DOHH2 (cell line): ENCODE measurements at regions not wholly inside any gene's neighbourhood (a gene's known extent, or its start where the extent isn't known, plus 50 kb on each side); places are given as distances from the start of the nearest gene placed in this dataset.
A peak's percentile ranks its signal among the peaks of the same experiment; 100 is the strongest.
"Not testable (repeated sequence)": the region's sequence is repeated elsewhere in the genome, so short reads cannot be mapped to it uniquely, and the experiment has no call there.

Source experiments
- H3F3A ChIP-seq: fragments of 200-600 bp; sonication (generic), shearing (Covaris generic); 2 replicates; pipeline ENCODE4 v1.6.0; 2016; ENCODE audit warnings: antibody characterized with exemption, mild to moderate bottlenecking; ENCODE audit not compliant: control insufficient read depth, insufficient read depth
- H3K27ac ChIP-seq: fragments of 200-600 bp; sonication (generic); 2 replicates; pipeline ENCODE4 v1.5.1; 2014; ENCODE audit warnings: low read depth, mild to moderate bottlenecking, low read length, moderate library complexity
- H3K27me3 ChIP-seq: fragments of 200-600 bp; sonication (generic); 2 replicates; pipeline ENCODE4 v1.6.1; 2014; ENCODE audit warnings: mild to moderate bottlenecking, low read length, mixed read lengths; ENCODE audit not compliant: control insufficient read depth
- H3K36me3 ChIP-seq: fragments of 200-600 bp; sonication (generic); 2 replicates; pipeline ENCODE4 v1.6.1; 2014; ENCODE audit warnings: mild to moderate bottlenecking, low read length, moderate library complexity, mixed read lengths; ENCODE audit not compliant: control insufficient read depth
- H3K4me1 ChIP-seq: fragments of 200-600 bp; sonication (generic); 2 replicates; pipeline ENCODE4 v1.6.1; 2014; ENCODE audit warnings: mild to moderate bottlenecking, low read length, mixed read lengths; ENCODE audit not compliant: control insufficient read depth
- H3K4me2 ChIP-seq: fragments of 200-600 bp; sonication (generic); 2 replicates; pipeline ENCODE4 v1.6.0; 2014; ENCODE audit warnings: mild to moderate bottlenecking, low read length, moderate library complexity
- H3K4me3 ChIP-seq: fragments of 200-600 bp; sonication (generic); 2 replicates; pipeline ENCODE4 v1.5.1; 2014; ENCODE audit warnings: mild to moderate bottlenecking, low read length, mixed read lengths
- H3K79me2 ChIP-seq: fragments of 200-600 bp; sonication (generic); 2 replicates; pipeline ENCODE4 v1.6.1; 2014; ENCODE audit warnings: mild to moderate bottlenecking, low read length, mixed read lengths; ENCODE audit not compliant: control insufficient read depth
- H3K9me2 ChIP-seq: fragments of 200-600 bp; sonication (generic); replicated peaks from 2 replicates; pipeline ENCODE4 v1.6.1; 2014; ENCODE audit warnings: mild to moderate bottlenecking, low read length, mixed read lengths; ENCODE audit not compliant: control insufficient read depth
- H3K9me3 ChIP-seq: fragments of 200-600 bp; sonication (generic); 2 replicates; pipeline ENCODE4 v1.6.1; 2014; ENCODE audit warnings: antibody characterized with exemption, low read length, mixed read lengths; ENCODE audit not compliant: control insufficient read depth, insufficient read depth
- H4K20me1 ChIP-seq: fragments of 200-600 bp; sonication (generic); 2 replicates; pipeline ENCODE4 v1.6.0; 2014; ENCODE audit warnings: low read depth, mild to moderate bottlenecking, antibody characterized with exemption, low read length, moderate library complexity; ENCODE audit not compliant: control insufficient read depth, insufficient read depth
- CTCF ChIP-seq: fragments of 200-600 bp; sonication (generic); IDR thresholded peaks from one replicate; pipeline ENCODE4 v1.5.1; 2014; ENCODE audit warnings: antibody characterized with exemption, mild to moderate bottlenecking, low read depth, low read length; ENCODE audit not compliant: poor library complexity, severe bottlenecking
- EZH2phosphoT487 ChIP-seq: fragments of 200-600 bp; sonication (generic); IDR thresholded peaks from 2 replicates; pipeline ENCODE4 v1.6.1; 2017; ENCODE audit warnings: borderline replicate concordance, mild to moderate bottlenecking, antibody characterized with exemption, low read length, moderate library complexity, mixed read lengths

- H3K27me3 ChIP-seq, result no peaks in the 10 kb centered on the region
- no peak overlapping the region for H3K4me3 ChIP-seq
- H3K36me3 ChIP-seq, result no peaks in the 10 kb centered on the region
- H3K4me1 ChIP-seq, result no peaks in the 10 kb centered on the region
- no peaks in the 10 kb centered on the region for H3K9me3 ChIP-seq
- H3K27ac ChIP-seq, result no peak overlapping the region
- H3K79me2 ChIP-seq, result no peaks in the 10 kb centered on the region
- TF ChIP-seq EZH2phosphoT487 (no peak), CTCF (no peak)
- no peak overlapping the region for H3K4me2 ChIP-seq
- H3K9me2 ChIP-seq, result no peaks in the 10 kb centered on the region
- H4K20me1 ChIP-seq, result no peaks in the 10 kb centered on the region
- no peaks in the 10 kb centered on the region for H3F3A ChIP-seq
Measured at GRCh38 chr14:83294941-83295340, 1761.3 kb upstream of the SEL1L start.

GRCh38 chr14:83297361-83297760, 1763.7 kb upstream of the SEL1L start:
- H3K79me2 ChIP-seq, result no peaks in the 10 kb centered on the region
- no peak overlapping the region for H3K4me2 ChIP-seq
- no peaks in the 10 kb centered on the region for H3K36me3 ChIP-seq
- TF ChIP-seq CTCF (no peak), EZH2phosphoT487 (no peak)
- H3K27me3 ChIP-seq, result no peaks in the 10 kb centered on the region
- H3K27ac ChIP-seq, result no peak overlapping the region
- no peak overlapping the region for H3K4me3 ChIP-seq
- H3K9me2 ChIP-seq, result no peaks in the 10 kb centered on the region
- H3F3A ChIP-seq, result no peaks in the 10 kb centered on the region
- no peaks in the 10 kb centered on the region for H3K9me3 ChIP-seq
- no peaks in the 10 kb centered on the region for H4K20me1 ChIP-seq
- H3K4me1 ChIP-seq, result no peaks in the 10 kb centered on the region

GRCh38 chr14:83298016-83298415, 1764.4 kb upstream of the SEL1L start:
- not testable (repeated sequence) for H3K4me1 ChIP-seq, H3K79me2 ChIP-seq, H3K27me3 ChIP-seq, H3K27ac ChIP-seq, H3K4me3 ChIP-seq, H4K20me1 ChIP-seq, H3F3A ChIP-seq, H3K4me2 ChIP-seq, H3K36me3 ChIP-seq, H3K9me3 ChIP-seq, H3K9me2 ChIP-seq

GRCh38 chr14:83300476-83301064, 1766.9 kb upstream of the SEL1L start:
- Histone ChIP-seq H4K20me1 (no peaks in the 10 kb centered on the region), H3K4me2 (no peak overlapping the region), H3F3A (no peaks in the 10 kb centered on the region), H3K4me1 (no peaks in the 10 kb centered on the region), H3K79me2 (no peaks in the 10 kb centered on the region), H3K9me2 (no peaks in the 10 kb centered on the region), H3K36me3 (no peaks in the 10 kb centered on the region), H3K27me3 (no peaks in the 10 kb centered on the region), H3K27ac (no peak overlapping the region), H3K4me3 (no peak overlapping the region), H3K9me3 (no peaks in the 10 kb centered on the region)
- peak; percentile 70 for TF ChIP-seq CTCF
- TF ChIP-seq EZH2phosphoT487, result no peak
